ENCODE measurements at regions not wholly inside any gene's neighbourhood (a gene's known extent, or its start where the extent isn't known, plus 50 kb on each side); places are given as distances from the start of the nearest gene placed in this dataset.

- no peak overlapping the region for H3K27ac Mint-ChIP-seq
- no peak overlapping the region for H3K4me3 Mint-ChIP-seq
- no peak for TF ChIP-seq CTCF (IDR thresholded peaks at IDR 0.05)
- DNase-seq, result no peak
- H3K9me3 Mint-ChIP-seq, result no peaks in the 10 kb centered on the region
- no peaks in the 10 kb centered on the region; the same call in 1 of the 2 replicates for H3K4me1 Mint-ChIP-seq (ENCODE audit: low read depth)
- H3K36me3 Mint-ChIP-seq (ENCODE audit: low read depth), result no peaks in the 10 kb centered on the region
- peaks cover 2% of the 10 kb centered on the region for H3K27me3 Mint-ChIP-seq (ENCODE audit: insufficient read depth)
Measured at GRCh38 chr19:16012552-16012951, 63.7 kb upstream of the TPM4 start.

GRCh38 chr19:16013181-16013850 lies 63.0 kb upstream of the TPM4 start:
- Mint-ChIP-seq H3K4me1 (ENCODE audit: low read depth) (no peaks in the 10 kb centered on the region; the same call in 1 of the 2 replicates), H3K9me3 (no peaks in the 10 kb centered on the region), H3K4me3 (no peak overlapping the region), H3K27me3 (ENCODE audit: insufficient read depth) (peaks cover 2% of the 10 kb centered on the region), H3K36me3 (ENCODE audit: low read depth) (no peaks in the 10 kb centered on the region), H3K27ac (no peak overlapping the region)
- TF ChIP-seq CTCF (IDR thresholded peaks at IDR 0.05), result no peak
- no peak for DNase-seq

GRCh38 chr19:16013851-16014840 lies 62.1 kb upstream of the TPM4 start:
- Mint-ChIP-seq H3K36me3 (ENCODE audit: low read depth) (no peaks in the 10 kb centered on the region), H3K4me3 (no peak overlapping the region), H3K9me3 (no peaks in the 10 kb centered on the region), H3K4me1 (ENCODE audit: low read depth) (no peaks in the 10 kb centered on the region; the same call in 1 of the 2 replicates), H3K27ac (no peak overlapping the region), H3K27me3 (ENCODE audit: insufficient read depth) (peaks cover 2% of the 10 kb centered on the region)
- DNase-seq, result no peak
- TF ChIP-seq CTCF (IDR thresholded peaks at IDR 0.05), result no peak

- no peak for TF ChIP-seq CTCF (IDR thresholded peaks at IDR 0.05)
- Mint-ChIP-seq H3K4me1 (ENCODE audit: low read depth) (no peaks in the 10 kb centered on the region; the same call in 1 of the 2 replicates), H3K9me3 (no peaks in the 10 kb centered on the region), H3K36me3 (ENCODE audit: low read depth) (no peaks in the 10 kb centered on the region), H3K27ac (no peak overlapping the region), H3K4me3 (no peak overlapping the region), H3K27me3 (ENCODE audit: insufficient read depth) (peaks cover 5% of the 10 kb centered on the region)
- no peak for DNase-seq
Measured at GRCh38 chr19:16014923-16015804, 61.1 kb upstream of the TPM4 start.

- H3K36me3 Mint-ChIP-seq (ENCODE audit: low read depth), result no peaks in the 10 kb centered on the region
- no peak for DNase-seq
- no peak overlapping the region for H3K27ac Mint-ChIP-seq
- no peak overlapping the region for H3K4me3 Mint-ChIP-seq
- H3K9me3 Mint-ChIP-seq, result no peaks in the 10 kb centered on the region
- TF ChIP-seq CTCF (IDR thresholded peaks at IDR 0.05), result no peak
- no peaks in the 10 kb centered on the region; the same call in 1 of the 2 replicates for H3K4me1 Mint-ChIP-seq (ENCODE audit: low read depth)
- peaks cover 5% of the 10 kb centered on the region for H3K27me3 Mint-ChIP-seq (ENCODE audit: insufficient read depth)
Measured at GRCh38 chr19:16015805-16016173, 60.5 kb upstream of the TPM4 start.

All from HFFc6 (cell line).